MM.1S (cell line): ENCODE measurements at regions not wholly inside any gene's neighbourhood (a gene's known extent, or its start where the extent isn't known, plus 50 kb on each side); places are given as distances from the start of the nearest gene placed in this dataset.

Experiments
- DNase-seq: peaks from one replicate; pipeline ENCODE4 v3.0.0-alpha.2; 2015
- H2AFZ ChIP-seq: fragments of 300-600 bp; sonication (generic); 2 replicates; pipeline ENCODE4 v1.6.0; 2016; ENCODE audit warnings: antibody characterized with exemption, low read length
- H3F3A ChIP-seq: fragments of 300-600 bp; sonication (generic); 2 replicates; pipeline ENCODE4 v1.6.1; 2016; ENCODE audit warnings: mild to moderate bottlenecking, antibody characterized with exemption, low read length, moderate library complexity, mixed read lengths; ENCODE audit not compliant: insufficient read depth
- H3K27ac ChIP-seq: fragments of 300-600 bp; sonication (generic); 2 replicates; pipeline ENCODE4 v1.5.1; 2016; ENCODE audit warnings: mild to moderate bottlenecking, low read length
- H3K27me3 ChIP-seq: fragments of 300-600 bp; sonication (generic); replicated peaks from 2 replicates; pipeline ENCODE4 v1.6.0; 2016; ENCODE audit warnings: low read length; ENCODE audit not compliant: insufficient read depth
- H3K36me3 ChIP-seq: fragments of 300-600 bp; sonication (generic); replicated peaks from 2 replicates; pipeline ENCODE4 v1.6.1; 2016; ENCODE audit warnings: mild to moderate bottlenecking, low read length, mixed read lengths; ENCODE audit not compliant: insufficient read depth
- H3K4me1 ChIP-seq: fragments of 300-600 bp; sonication (generic); 2 replicates; pipeline ENCODE4 v1.6.1; 2016; ENCODE audit warnings: low read length, mixed read lengths
- H3K4me2 ChIP-seq: fragments of 300-600 bp; sonication (generic); 2 replicates; pipeline ENCODE4 v1.6.0; 2016; ENCODE audit warnings: low read depth, low read length
- H3K4me3 ChIP-seq: fragments of 300-600 bp; sonication (generic); 2 replicates; pipeline ENCODE4 v1.5.1; 2016; ENCODE audit warnings: low read length, mixed read lengths
- H3K79me2 ChIP-seq: fragments of 300-600 bp; sonication (generic); 2 replicates; pipeline ENCODE4 v1.6.1; 2016; ENCODE audit warnings: mixed run types, low read length, mixed read lengths
- H3K9ac ChIP-seq: fragments of 300-600 bp; sonication (generic); 2 replicates; pipeline ENCODE4 v1.6.1; 2016; ENCODE audit warnings: low read length, mixed read lengths
- H3K9me2 ChIP-seq: fragments of 300-600 bp; sonication (generic); replicated peaks from 2 replicates; pipeline ENCODE4 v1.6.1; 2016; ENCODE audit warnings: mild to moderate bottlenecking, low read length, mixed read lengths; ENCODE audit not compliant: insufficient read depth
- H3K9me3 ChIP-seq: fragments of 300-600 bp; sonication (generic); replicated peaks from 2 replicates; pipeline ENCODE4 v1.6.1; 2016; ENCODE audit warnings: mild to moderate bottlenecking, low read length, mixed read lengths; ENCODE audit not compliant: insufficient read depth
- H4K20me1 ChIP-seq: fragments of 300-600 bp; sonication (generic); 2 replicates; pipeline ENCODE4 v1.6.1; 2016; ENCODE audit warnings: mild to moderate bottlenecking, low read length, moderate library complexity, mixed read lengths; ENCODE audit not compliant: insufficient read depth
- CTCF ChIP-seq: fragments of 300-600 bp; sonication (generic); IDR thresholded peaks from 2 replicates; pipeline ENCODE4 v1.5.1; 2016; ENCODE audit warnings: antibody characterized with exemption, low read length, mixed read lengths
- EZH2 ChIP-seq: fragments of 300-600 bp; sonication (generic); optimal IDR thresholded peaks from 2 replicates; pipeline ENCODE3; 2017; ENCODE audit warnings: low read depth, mild to moderate bottlenecking, antibody characterized with exemption, low read length, mixed read lengths
- EZH2phosphoT487 ChIP-seq: fragments of 300-600 bp; sonication (generic); IDR thresholded peaks from 2 replicates; pipeline ENCODE4 v1.6.1; 2018; ENCODE audit warnings: antibody characterized with exemption, low read length

- Histone ChIP-seq H2AFZ (no peak overlapping the region), H3K9ac (no peak overlapping the region), H3K79me2 (no peaks in the 10 kb centered on the region), H3K4me3 (no peak overlapping the region), H3K9me3 (no peaks in the 10 kb centered on the region), H3K4me2 (no peak overlapping the region), H3K4me1 (no peaks in the 10 kb centered on the region), H3F3A (no peaks in the 10 kb centered on the region), H3K9me2 (no peaks in the 10 kb centered on the region), H4K20me1 (no peaks in the 10 kb centered on the region), H3K36me3 (no peaks in the 10 kb centered on the region), H3K27me3 (no peaks in the 10 kb centered on the region), H3K27ac (no peak overlapping the region)
- TF ChIP-seq EZH2 (no peak), CTCF (no peak), EZH2phosphoT487 (no peak)
- DNase-seq = no peak
Measured at GRCh38 chr13:47239025-47239424, 342.2 kb upstream of the HTR2A start.

GRCh38 chr13:47237571-47237970 is 340.7 kb upstream of the HTR2A start:
- no peaks in the 10 kb centered on the region for H4K20me1 ChIP-seq
- H3K27me3 ChIP-seq = no peaks in the 10 kb centered on the region
- no peaks in the 10 kb centered on the region for H3K9me3 ChIP-seq
- H3K4me3 ChIP-seq = no peak overlapping the region
- no peaks in the 10 kb centered on the region for H3K36me3 ChIP-seq
- H3K9me2 ChIP-seq = no peaks in the 10 kb centered on the region
- H3K79me2 ChIP-seq = no peaks in the 10 kb centered on the region
- no peak overlapping the region for H3K9ac ChIP-seq
- no peak overlapping the region for H3K4me2 ChIP-seq
- no peak overlapping the region for H3K27ac ChIP-seq
- no peak overlapping the region for H2AFZ ChIP-seq
- no peaks in the 10 kb centered on the region for H3F3A ChIP-seq
- H3K4me1 ChIP-seq = no peaks in the 10 kb centered on the region
- no peak for TF ChIP-seq CTCF
- TF ChIP-seq EZH2 = no peak
- no peak for TF ChIP-seq EZH2phosphoT487
- DNase-seq = no peak

DNA sequence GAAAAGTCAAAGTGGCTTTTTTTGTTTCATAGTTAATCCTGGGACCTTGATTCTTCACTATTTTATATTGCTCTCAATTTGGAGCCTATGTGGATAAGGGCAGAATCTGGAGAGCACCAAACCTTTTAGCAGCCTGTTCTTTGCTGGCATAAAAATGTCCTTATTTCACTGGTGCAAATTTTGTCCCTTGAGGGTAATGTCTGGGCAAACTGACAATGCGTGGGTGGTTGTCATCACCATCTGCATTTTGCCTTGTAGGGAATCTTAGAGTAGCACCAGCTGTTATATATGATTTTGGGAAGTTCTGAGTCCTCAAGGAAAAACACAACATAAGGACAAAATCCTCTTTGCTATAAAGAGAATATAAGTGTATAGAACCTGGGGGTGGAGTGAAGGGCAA is 336.9 kb upstream of the HTR2A start:
- H3K4me1 ChIP-seq = no peaks in the 10 kb centered on the region

More for the DNA sequence above, 336.9 kb upstream of the HTR2A start:
- Histone ChIP-seq H3K9ac (no peak overlapping the region), H3F3A (no peaks in the 10 kb centered on the region), H3K9me2 (no peaks in the 10 kb centered on the region), H2AFZ (no peak overlapping the region), H4K20me1 (no peaks in the 10 kb centered on the region), H3K4me3 (no peak overlapping the region), H3K4me2 (no peak overlapping the region), H3K27ac (no peak overlapping the region), H3K9me3 (no peaks in the 10 kb centered on the region), H3K27me3 (no peaks in the 10 kb centered on the region), H3K36me3 (no peaks in the 10 kb centered on the region), H3K79me2 (no peaks in the 10 kb centered on the region)
- DNase-seq = no peak
- TF ChIP-seq EZH2phosphoT487 = no peak
- no peak for TF ChIP-seq EZH2
- TF ChIP-seq CTCF = no peak
